ENCODE measurements at regions not wholly inside any gene's neighbourhood (a gene's known extent, or its start where the extent isn't known, plus 50 kb on each side); places are given as distances from the start of the nearest gene placed in this dataset.

DNA sequence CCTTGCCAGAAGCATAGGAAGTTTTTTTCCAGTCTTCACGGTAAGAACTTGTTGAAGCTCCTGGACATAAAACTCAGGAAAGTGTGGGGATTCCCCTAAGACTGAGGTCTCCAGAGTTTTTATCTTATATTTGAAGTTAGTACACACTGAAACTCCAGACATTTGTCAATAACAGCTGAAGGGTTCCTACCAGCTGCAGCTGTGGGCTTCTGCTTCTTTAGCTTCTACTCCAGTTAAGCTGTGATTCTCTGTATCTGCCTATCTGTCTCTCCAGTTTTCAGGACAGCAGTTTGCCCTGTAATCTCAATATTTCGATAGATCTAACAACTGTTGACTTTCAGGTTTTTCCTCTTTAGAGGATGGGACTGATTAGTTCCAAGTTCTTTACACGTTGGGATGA, 966.0 kb upstream of the SEMA6D start:
- ATAC-seq (no peak), DNase-seq (no peak)
- H3K4me3 ChIP-seq = no peak overlapping the region
- H3K4me1 ChIP-seq (ENCODE audit: low read depth) = no peaks in the 10 kb centered on the region
- H3K9me3 ChIP-seq = no peaks in the 10 kb centered on the region
- no peaks in the 10 kb centered on the region for H3K36me3 ChIP-seq (ENCODE audit: low read depth)
- TF ChIP-seq, protein P1, sequence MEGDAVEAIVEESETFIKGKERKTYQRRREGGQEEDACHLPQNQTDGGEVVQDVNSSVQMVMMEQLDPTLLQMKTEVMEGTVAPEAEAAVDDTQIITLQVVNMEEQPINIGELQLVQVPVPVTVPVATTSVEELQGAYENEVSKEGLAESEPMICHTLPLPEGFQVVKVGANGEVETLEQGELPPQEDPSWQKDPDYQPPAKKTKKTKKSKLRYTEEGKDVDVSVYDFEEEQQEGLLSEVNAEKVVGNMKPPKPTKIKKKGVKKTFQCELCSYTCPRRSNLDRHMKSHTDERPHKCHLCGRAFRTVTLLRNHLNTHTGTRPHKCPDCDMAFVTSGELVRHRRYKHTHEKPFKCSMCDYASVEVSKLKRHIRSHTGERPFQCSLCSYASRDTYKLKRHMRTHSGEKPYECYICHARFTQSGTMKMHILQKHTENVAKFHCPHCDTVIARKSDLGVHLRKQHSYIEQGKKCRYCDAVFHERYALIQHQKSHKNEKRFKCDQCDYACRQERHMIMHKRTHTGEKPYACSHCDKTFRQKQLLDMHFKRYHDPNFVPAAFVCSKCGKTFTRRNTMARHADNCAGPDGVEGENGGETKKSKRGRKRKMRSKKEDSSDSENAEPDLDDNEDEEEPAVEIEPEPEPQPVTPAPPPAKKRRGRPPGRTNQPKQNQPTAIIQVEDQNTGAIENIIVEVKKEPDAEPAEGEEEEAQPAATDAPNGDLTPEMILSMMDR (IDR thresholded peaks at IDR 0.05) = no peak
- intact Hi-C loops (cut with DNase I, micrococcal nuclease) = no loop called here

DNA sequence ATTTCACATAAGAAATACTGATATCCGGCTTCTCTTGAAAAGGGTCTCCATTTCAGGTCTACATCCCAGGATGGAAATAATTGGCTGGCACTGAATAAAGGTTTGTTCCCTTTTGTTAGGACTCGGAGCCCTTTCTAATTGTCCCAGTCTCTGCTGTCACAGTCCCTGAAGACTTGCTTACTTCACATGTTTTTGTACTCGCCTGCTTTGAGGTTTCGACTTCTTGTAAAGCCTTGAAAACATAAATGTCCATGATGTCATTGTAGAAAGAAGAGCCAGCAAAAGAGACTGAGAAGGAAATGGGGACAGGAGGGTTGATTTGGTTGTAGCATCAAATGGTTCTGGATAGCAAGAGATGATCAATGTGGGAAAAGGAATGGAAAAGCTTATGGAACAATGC, 963.4 kb upstream of the SEMA6D start:
- ATAC-seq = no peak
- TF ChIP-seq, protein P1 (IDR thresholded peaks at IDR 0.05) = no peak
- no peak for DNase-seq
- no peaks in the 10 kb centered on the region for H3K4me1 ChIP-seq (ENCODE audit: low read depth)
- no peaks in the 10 kb centered on the region for H3K36me3 ChIP-seq (ENCODE audit: low read depth)
- H3K4me3 ChIP-seq = no peak overlapping the region
- H3K9me3 ChIP-seq = no peaks in the 10 kb centered on the region
- intact Hi-C loops (cut with DNase I, micrococcal nuclease) = no loop called here

DNA sequence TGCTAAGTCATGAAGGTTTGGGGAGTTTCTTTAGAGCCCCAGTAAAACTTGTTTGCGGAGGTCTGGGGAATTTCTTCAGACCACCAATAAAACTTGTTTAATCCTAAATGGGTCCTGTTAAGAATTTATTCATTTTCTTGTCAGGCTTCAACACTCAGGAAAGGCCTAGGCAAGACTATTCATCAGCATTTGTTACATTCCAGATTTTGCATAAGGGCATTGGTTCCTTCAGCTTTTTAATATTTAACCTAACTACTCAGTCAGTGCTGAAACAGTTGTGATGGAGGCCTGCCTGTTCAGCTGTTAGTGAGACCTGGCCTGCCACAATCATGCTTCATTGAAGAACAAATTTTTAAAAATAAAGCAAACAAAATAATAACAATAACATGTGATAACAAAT, 954.2 kb upstream of the SEMA6D start:
- no peaks in the 10 kb centered on the region for H3K36me3 ChIP-seq (ENCODE audit: low read depth)
- DNase-seq (no peak), ATAC-seq (no peak)
- peaks cover 7% of the 10 kb centered on the region for H3K9me3 ChIP-seq
- H3K4me3 ChIP-seq = no peak overlapping the region
- no peaks in the 10 kb centered on the region for H3K4me1 ChIP-seq (ENCODE audit: low read depth)
- intact Hi-C loops (cut with DNase I, micrococcal nuclease) = no loop called here
- TF ChIP-seq, protein P1 (IDR thresholded peaks at IDR 0.05) = no peak

DNA sequence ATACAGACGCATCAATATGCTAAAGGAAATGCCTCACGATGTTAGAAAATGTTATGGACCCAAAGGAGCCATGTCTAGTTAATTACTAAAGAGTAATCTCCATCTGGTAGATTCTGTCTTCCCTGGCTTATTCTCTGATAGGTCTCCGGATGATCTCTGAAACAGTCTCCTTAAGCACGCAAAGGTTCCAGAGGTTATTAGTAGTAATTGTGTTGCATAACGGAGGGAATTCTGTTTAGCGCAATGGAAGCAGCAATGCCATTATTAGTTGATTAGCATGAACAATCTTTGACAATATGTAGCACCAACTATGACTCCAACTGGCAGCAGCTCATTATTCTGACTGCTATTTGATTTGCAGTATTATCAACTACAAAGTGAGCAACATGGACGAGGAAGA, 952.5 kb upstream of the SEMA6D start:
- TF ChIP-seq, protein P1 (IDR thresholded peaks at IDR 0.05) = no peak
- H3K4me3 ChIP-seq = no peak overlapping the region
- no peak for ATAC-seq
- H3K9me3 ChIP-seq = peaks cover 24% of the 10 kb centered on the region
- intact Hi-C loops (cut with DNase I, micrococcal nuclease) = no loop called here
- H3K36me3 ChIP-seq (ENCODE audit: low read depth) = no peaks in the 10 kb centered on the region
- no peak for DNase-seq
- H3K4me1 ChIP-seq (ENCODE audit: low read depth) = no peaks in the 10 kb centered on the region

DNA sequence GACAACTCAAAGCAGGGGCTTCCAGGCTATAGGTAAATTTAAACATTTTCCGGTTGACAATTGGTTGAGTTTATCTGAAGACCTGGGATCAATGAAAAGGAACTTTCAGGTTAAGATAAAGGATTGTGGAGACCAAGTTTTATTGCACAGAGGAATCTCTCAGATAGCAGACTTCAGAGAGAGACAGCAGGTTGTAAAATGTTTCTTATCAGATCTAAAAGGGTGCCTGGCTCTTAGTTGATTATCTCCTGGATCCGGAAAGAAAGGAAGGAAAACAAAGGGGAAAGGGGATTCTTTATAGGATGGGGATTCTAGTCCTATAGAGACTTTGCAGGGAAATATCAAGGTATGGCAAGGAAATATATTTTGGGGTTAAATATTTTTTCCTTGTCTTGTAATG, 951.3 kb upstream of the SEMA6D start:
- DNase-seq (no peak), ATAC-seq (no peak)
- Histone ChIP-seq H3K36me3 (ENCODE audit: low read depth) (no peaks in the 10 kb centered on the region), H3K9me3 (peaks cover 24% of the 10 kb centered on the region), H3K4me1 (ENCODE audit: low read depth) (no peaks in the 10 kb centered on the region), H3K4me3 (no peak overlapping the region)
- TF ChIP-seq, protein P1 (IDR thresholded peaks at IDR 0.05) = no peak
- intact Hi-C loops (cut with DNase I, micrococcal nuclease) = no loop called here

DNA sequence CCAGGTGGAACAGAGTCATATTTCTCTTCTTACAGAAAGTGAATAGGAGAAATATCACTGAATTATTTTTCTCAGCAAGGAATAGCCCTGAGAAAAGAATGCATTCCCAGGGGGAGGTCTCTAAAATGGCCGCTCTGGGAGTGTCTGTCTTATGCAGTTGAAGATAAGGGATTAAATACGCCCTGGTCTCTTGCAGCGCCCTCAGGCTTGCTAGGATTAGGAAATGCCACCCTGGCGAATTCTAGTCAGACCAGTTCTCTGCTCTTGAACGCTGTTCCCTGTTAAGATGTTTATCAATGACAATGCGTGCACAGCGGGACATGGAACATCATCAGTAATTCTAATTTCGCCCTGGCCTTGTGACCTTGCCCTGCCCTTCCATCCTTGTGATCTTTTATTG, 949.0 kb upstream of the SEMA6D start:
- Histone ChIP-seq H3K36me3 (ENCODE audit: low read depth) (no peaks in the 10 kb centered on the region), H3K4me3 (no peak overlapping the region), H3K4me1 (ENCODE audit: low read depth) (no peaks in the 10 kb centered on the region), H3K9me3 (peaks cover 24% of the 10 kb centered on the region)
- TF ChIP-seq, protein P1 (IDR thresholded peaks at IDR 0.05) = no peak
- ATAC-seq = no peak
- DNase-seq = peak in 1 of 3 donors; percentile 5
- intact Hi-C loops (cut with DNase I, micrococcal nuclease) = no loop called here
